ENCODE measurements at regions not wholly inside any gene's neighbourhood (a gene's known extent, or its start where the extent isn't known, plus 50 kb on each side); places are given as distances from the start of the nearest gene placed in this dataset.
"Not testable (repeated sequence)": the region's sequence is repeated elsewhere in the genome, so short reads cannot be mapped to it uniquely, and the experiment has no call there.

- H3K27me3 ChIP-seq (ENCODE audit: insufficient read depth, poor library complexity, severe bottlenecking), result no peaks in the 10 kb centered on the region
- no peak for DNase-seq (ENCODE audit: low read depth in 1 of 2, low spot score in 1 of 2)
- TF ChIP-seq POLR2AphosphoS5 (IDR thresholded peaks at IDR 0.05; ENCODE audit: low read depth) (no peak), GABPA (IDR thresholded peaks at IDR 0.05; ENCODE audit: low read depth) (no peak)
- H3K4me3 ChIP-seq (replicated peaks; ENCODE audit: insufficient read depth, low read length), result no peak overlapping the region
- no peak overlapping the region for H3K27ac ChIP-seq (replicated peaks)
Measured at GRCh38 chr12:56863789-56864188, 70.4 kb downstream of the SDR9C7 start.

GRCh38 chr12:56862264-56862663 is 71.9 kb downstream of the SDR9C7 start:
- Histone ChIP-seq H3K27ac (replicated peaks) (no peak overlapping the region), H3K27me3 (ENCODE audit: insufficient read depth, poor library complexity, severe bottlenecking) (no peaks in the 10 kb centered on the region), H3K4me3 (replicated peaks; ENCODE audit: insufficient read depth, low read length) (no peak overlapping the region)
- no peak for DNase-seq (ENCODE audit: low read depth in 1 of 2, low spot score in 1 of 2)
- no peak for TF ChIP-seq CTCF (IDR thresholded peaks at IDR 0.05; ENCODE audit: insufficient read depth, low read length)

- 0 out of 2 replicates have a peak, but pooled peaks have one; percentile 26 for TF ChIP-seq SPI1 (IDR thresholded peaks at IDR 0.05; ENCODE audit: borderline replicate concordance, low read depth)
- H3K27ac ChIP-seq (replicated peaks); DNase-seq (ENCODE audit: low read depth in 1 of 2, low spot score in 1 of 2); H3K4me3 ChIP-seq (replicated peaks; ENCODE audit: insufficient read depth, low read length); H3K27me3 ChIP-seq (ENCODE audit: insufficient read depth, poor library complexity, severe bottlenecking): not testable (repeated sequence)
Measured at GRCh38 chr12:56853392-56853978, 80.7 kb downstream of the SDR9C7 start.

- Histone ChIP-seq H3K4me3 (replicated peaks; ENCODE audit: insufficient read depth, low read length) (no peak overlapping the region), H3K27me3 (ENCODE audit: insufficient read depth, poor library complexity, severe bottlenecking) (no peaks in the 10 kb centered on the region), H3K27ac (replicated peaks) (no peak overlapping the region)
- DNase-seq (ENCODE audit: low read depth in 1 of 2, low spot score in 1 of 2), result no peak
- no peak for TF ChIP-seq CTCF (IDR thresholded peaks at IDR 0.05; ENCODE audit: insufficient read depth, low read length)
- TF ChIP-seq SPI1 (IDR thresholded peaks at IDR 0.05; ENCODE audit: borderline replicate concordance, low read depth), result no peak
- TF ChIP-seq GABPA (IDR thresholded peaks at IDR 0.05; ENCODE audit: low read depth), result no peak
- TF ChIP-seq REST (IDR thresholded peaks at IDR 0.05; ENCODE audit: insufficient replicate concordance, low read depth), result no peak
- TF ChIP-seq POLR2AphosphoS5 (IDR thresholded peaks at IDR 0.05; ENCODE audit: low read depth), result no peak
Measured at GRCh38 chr12:56851462-56851861, 82.7 kb downstream of the SDR9C7 start.

GRCh38 chr12:56840922-56841321 is 77.8 kb downstream of the HSD17B6 start:
- TF ChIP-seq GABPA (IDR thresholded peaks at IDR 0.05; ENCODE audit: low read depth), result no peak
- no peak for TF ChIP-seq POLR2AphosphoS5 (IDR thresholded peaks at IDR 0.05; ENCODE audit: low read depth)
- no peak for TF ChIP-seq SPI1 (IDR thresholded peaks at IDR 0.05; ENCODE audit: borderline replicate concordance, low read depth)
- TF ChIP-seq REST (IDR thresholded peaks at IDR 0.05; ENCODE audit: insufficient replicate concordance, low read depth), result no peak
- DNase-seq (ENCODE audit: low read depth in 1 of 2, low spot score in 1 of 2), result no peak
- H3K27ac ChIP-seq (replicated peaks), result no peak overlapping the region
- no peak overlapping the region for H3K4me3 ChIP-seq (replicated peaks; ENCODE audit: insufficient read depth, low read length)
- no peaks in the 10 kb centered on the region for H3K27me3 ChIP-seq (ENCODE audit: insufficient read depth, poor library complexity, severe bottlenecking)

Data from HL-60 (cell line).